Stomach (tissue), 8 donors: ENCODE measurements at regions not wholly inside any gene's neighbourhood (a gene's known extent, or its start where the extent isn't known, plus 50 kb on each side); places are given as distances from the start of the nearest gene placed in this dataset.
A peak's percentile ranks its signal among the peaks of the same experiment; 100 is the strongest.

Experiments
- DNase-seq, 2 donors: peaks; one replicate each; pipeline versions ENCODE4 v3.0.0 to v3.0.0-alpha.2; 2013 to 2019
- H3K27ac ChIP-seq, 5 donors: fragments of 200-600 bp in 4 of 5; sonication (generic) in 4 of 5; one replicate each; pipeline ENCODE4 v1.5.1; 2013 to 2019; ENCODE audit warnings: mild to moderate bottlenecking in 1 of 5, moderate library complexity in 1 of 5
- H3K27me3 ChIP-seq, 3 donors: fragments of 200-600 bp; sonication (generic); one replicate each; pipeline ENCODE4 v1.5.1; 2017 to 2019; ENCODE audit warnings: mixed run types in 1 of 3
- H3K36me3 ChIP-seq, 4 donors: fragments of 200-600 bp; sonication (generic); 1 replicate in 3 of 4; 2 replicates in 1 of 4; pipeline ENCODE4 v1.5.1; 2016 to 2019
- H3K4me1 ChIP-seq, 4 donors: fragments of 200-600 bp; sonication (generic); one replicate each; pipeline ENCODE4 v1.5.1; 2016 to 2019
- H3K4me3 ChIP-seq, 4 donors: fragments of 200-600 bp; sonication (generic) in 3 of 4; one replicate each; pipeline ENCODE4 v1.5.1; 2016 to 2019; ENCODE audit warnings: mild to moderate bottlenecking in 1 of 4
- H3K9me3 ChIP-seq, 4 donors: fragments of 200-600 bp; sonication (generic); one replicate each; pipeline ENCODE4 v1.5.1; 2016 to 2019
- CTCF ChIP-seq, 7 experiments: fragments of 450-650 bp in 4 of 7; fragments of 200-600 bp in 3 of 7; sonication (generic) in 3 of 7; IDR thresholded peaks; one replicate each; pipeline ENCODE4 v1.5.1; 2016 to 2019; ENCODE audit warnings: antibody characterized with exemption in 7 of 7, control low read depth in 2 of 7, mild to moderate bottlenecking in 1 of 7
- EP300 ChIP-seq: sonication (generic); formaldehyde crosslinking; IDR thresholded peaks from one replicate; pipeline ENCODE4 v1.6.1; 2017; ENCODE audit warnings: antibody characterized with exemption
- POLR2A ChIP-seq, 4 donors: fragments of 450-650 bp; IDR thresholded peaks; one replicate each; pipeline ENCODE4 v1.6.1; 2016; ENCODE audit warnings: antibody characterized with exemption in 4 of 4, control low read depth in 2 of 4, mild to moderate bottlenecking in 1 of 4, moderate library complexity in 1 of 4
- POLR2AphosphoS5 ChIP-seq, 3 donors: sonication (generic); formaldehyde crosslinking; IDR thresholded peaks; one replicate each; pipeline ENCODE4 v1.6.1; 2016; ENCODE audit warnings: antibody characterized with exemption in 3 of 3
- WGBS, 5 donors: extraction: QIAGEN DNeasy Blood & Tissue Kit in 3 of 5; methylation state at CpG; one replicate each; pipeline versions ENCODE4 v1.1.5 to v1.1.7; 2013 to 2018; 5-methylcytosine and 5-hydroxymethylcytosine counted together
- intact Hi-C: fragments of 100-400 bp; cut with DNase I; formaldehyde crosslinking; loops from one replicate; pipeline ENCODE4 v1.15.1; 2023; ENCODE audit warnings: low total_unique reads
- donor health status: healthy with polysubstance abuse.
- donor health status: Bipolar disorder and iron deficiency.
- donor health status: healthy.

DNA sequence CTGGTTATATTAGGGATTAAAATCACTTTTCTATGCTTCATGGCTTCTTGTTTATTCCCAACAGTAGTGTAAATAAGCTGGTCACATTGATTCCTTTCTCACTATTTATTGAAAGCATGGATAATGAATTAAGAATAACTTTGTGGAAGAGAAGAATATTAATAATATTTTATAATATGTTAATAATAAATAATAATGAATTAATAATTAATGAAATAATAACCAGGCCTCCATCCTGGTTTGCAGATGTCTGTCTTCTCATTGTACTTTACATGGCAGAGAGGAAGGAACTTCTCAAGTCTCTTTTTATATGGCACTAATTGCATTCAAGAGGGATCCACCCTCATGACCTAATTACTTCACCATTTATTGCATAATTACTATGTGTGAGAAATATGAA is 473.5 kb downstream of the PTPRC start:
- no peak overlapping the region for H3K4me3 ChIP-seq
- no peaks in the 10 kb centered on the region for H3K4me1 ChIP-seq
- H3K9me3 ChIP-seq = peaks cover 0 to 5% (median 2%) of the 10 kb centered on the region in 4 donors
- H3K27me3 ChIP-seq = no peaks in the 10 kb centered on the region
- H3K36me3 ChIP-seq = no peaks in the 10 kb centered on the region
- intact Hi-C loops = no loop called here
- TF ChIP-seq POLR2A (IDR thresholded peaks at IDR 0.05) = no peak
- TF ChIP-seq CTCF (IDR thresholded peaks at IDR 0.05) = no peak
- TF ChIP-seq POLR2AphosphoS5 (IDR thresholded peaks at IDR 0.05) = no peak
- no peak for TF ChIP-seq EP300
- no peak overlapping the region for H3K27ac ChIP-seq
- no peak for DNase-seq

DNA sequence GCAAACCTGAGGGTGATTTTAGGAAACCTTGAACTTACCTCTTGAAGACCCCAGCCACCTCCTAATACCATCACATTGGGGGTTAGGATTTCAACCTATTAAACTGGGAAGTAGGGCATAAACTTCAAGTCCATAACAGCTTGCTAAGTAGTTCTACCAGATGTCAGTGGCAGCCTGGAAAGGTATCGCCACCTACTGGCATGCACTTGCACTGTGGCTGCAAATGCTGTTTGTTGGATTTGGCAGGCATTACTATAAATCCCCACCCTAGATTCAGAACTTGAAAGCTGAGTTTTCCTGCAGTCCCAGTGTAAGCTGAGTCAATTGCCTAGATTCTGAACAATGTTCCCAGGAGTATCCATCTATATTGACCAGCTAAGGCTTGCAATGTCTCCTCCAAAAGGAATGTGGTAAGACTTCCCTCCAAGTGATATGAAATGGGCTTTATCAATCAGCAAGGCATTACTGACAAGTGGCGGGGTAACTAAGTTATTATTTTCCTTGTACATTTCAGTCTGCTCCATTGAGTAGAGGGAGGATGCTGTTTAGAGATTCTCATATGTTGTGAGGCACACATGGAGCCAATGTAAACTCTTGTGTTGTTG is 474.5 kb downstream of the PTPRC start:
- intact Hi-C loops = no loop called here
- 68 to 77% (median 77%) methylated on average over 2 of the region's 2 CpGs for WGBS, 5 donors

DNA sequence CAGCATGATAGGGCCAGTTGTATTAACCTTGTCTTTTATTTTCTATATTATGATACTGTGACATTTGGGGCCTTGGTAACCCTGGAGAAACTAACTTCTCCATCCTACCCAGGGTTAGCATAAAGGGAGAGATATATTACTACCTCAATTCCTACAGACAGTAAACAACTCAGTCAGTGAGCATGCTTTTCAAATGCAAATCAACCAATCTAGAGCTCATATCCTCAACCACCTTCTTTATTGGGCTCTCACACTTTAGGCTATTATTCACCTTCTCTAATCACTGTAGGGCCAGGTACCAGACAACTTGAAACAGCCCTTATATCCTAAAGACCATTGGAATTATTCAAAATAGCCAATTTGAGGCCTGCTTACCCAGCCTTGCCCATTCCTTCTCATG is 477.6 kb downstream of the PTPRC start:
- Histone ChIP-seq H3K36me3 (no peaks in the 10 kb centered on the region), H3K27me3 (no peaks in the 10 kb centered on the region), H3K27ac (no peak overlapping the region), H3K4me3 (no peak overlapping the region), H3K4me1 (no peaks in the 10 kb centered on the region), H3K9me3 (no peaks in the 10 kb centered on the region)
- TF ChIP-seq EP300 (no peak), POLR2A (IDR thresholded peaks at IDR 0.05) (no peak), POLR2AphosphoS5 (IDR thresholded peaks at IDR 0.05) (no peak), CTCF (IDR thresholded peaks at IDR 0.05) (no peak)
- intact Hi-C loops = no loop called here
- DNase-seq = no peak

More for the DNA sequence above, 474.5 kb downstream of the PTPRC start:
- Histone ChIP-seq H3K36me3 (no peaks in the 10 kb centered on the region), H3K9me3 (peaks cover 0 to 5% (median 0%) of the 10 kb centered on the region in 4 donors), H3K27me3 (no peaks in the 10 kb centered on the region), H3K4me3 (no peak overlapping the region), H3K4me1 (no peaks in the 10 kb centered on the region), H3K27ac (no peak overlapping the region)
- TF ChIP-seq CTCF (IDR thresholded peaks at IDR 0.05) = peak in 4 of 7 experiments; percentile 7 to 50 (median 30)
- no peak for TF ChIP-seq POLR2AphosphoS5 (IDR thresholded peaks at IDR 0.05)
- TF ChIP-seq POLR2A (IDR thresholded peaks at IDR 0.05) = no peak
- TF ChIP-seq EP300 = no peak
- peak; percentile 34 to 64 for DNase-seq

DNA sequence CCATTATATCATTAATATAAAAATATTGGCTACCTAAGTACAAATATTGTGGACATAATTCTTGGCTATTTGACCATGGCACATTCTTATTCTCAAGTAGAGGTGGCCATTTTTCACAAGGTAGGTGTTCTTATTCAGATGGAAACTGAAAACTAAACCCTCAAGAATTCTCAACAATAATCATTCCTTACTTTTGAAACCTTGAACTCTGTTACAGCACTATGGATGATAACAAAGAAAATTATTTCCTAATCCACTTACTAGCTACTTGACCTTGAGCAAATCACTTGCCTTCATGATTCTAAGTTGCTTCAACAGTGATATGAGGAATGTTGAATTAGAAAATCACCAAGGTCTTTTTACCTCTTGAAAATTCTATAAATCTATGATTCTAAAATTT is 482.2 kb downstream of the PTPRC start:
- DNase-seq = no peak
- Histone ChIP-seq H3K4me3 (no peak overlapping the region), H3K4me1 (no peaks in the 10 kb centered on the region), H3K27ac (no peak overlapping the region), H3K36me3 (no peaks in the 10 kb centered on the region), H3K9me3 (no peaks in the 10 kb centered on the region), H3K27me3 (no peaks in the 10 kb centered on the region)
- TF ChIP-seq CTCF (IDR thresholded peaks at IDR 0.05) (no peak), POLR2AphosphoS5 (IDR thresholded peaks at IDR 0.05) (no peak), POLR2A (IDR thresholded peaks at IDR 0.05) (no peak), EP300 (no peak)
- intact Hi-C loops = no loop called here
